ENCODE measurements at regions not wholly inside any gene's neighbourhood (a gene's known extent, or its start where the extent isn't known, plus 50 kb on each side); places are given as distances from the start of the nearest gene placed in this dataset.
"Not testable (repeated sequence)": the region's sequence is repeated elsewhere in the genome, so short reads cannot be mapped to it uniquely, and the experiment has no call there.

- intact Hi-C loops (cut with micrococcal nuclease), result no loop called here
- ATAC-seq, result no peak
Observed at GRCh38 chr3:166593776-166594175, 756.6 kb upstream of the BCHE start.

GRCh38 chr3:166582236-166582635, 745.0 kb upstream of the BCHE start:
- no peak for ATAC-seq
- intact Hi-C loops (cut with micrococcal nuclease), result no loop called here
- DNase-seq, result no peak

More at GRCh38 chr3:166593776-166594175, 756.6 kb upstream of the BCHE start:
- DNase-seq, result no peak

- no peak for ATAC-seq
- no peak for DNase-seq
- intact Hi-C loops (cut with micrococcal nuclease), result no loop called here
Observed at GRCh38 chr3:166580561-166580960, 743.3 kb upstream of the BCHE start.

GRCh38 chr3:166575161-166575560, 737.9 kb upstream of the BCHE start:
- ATAC-seq (no peak), DNase-seq (no peak)
- intact Hi-C loops (cut with micrococcal nuclease), result no loop called here

GRCh38 chr3:166571686-166572085, 734.5 kb upstream of the BCHE start:
- ATAC-seq, result not testable (repeated sequence)

GRCh38 chr3:166570102-166570501, 732.9 kb upstream of the BCHE start:
- ATAC-seq (no peak), DNase-seq (no peak)
- intact Hi-C loops (cut with micrococcal nuclease), result no loop called here

More at GRCh38 chr3:166571686-166572085, 734.5 kb upstream of the BCHE start:
- DNase-seq; intact Hi-C loops (cut with micrococcal nuclease): not testable (repeated sequence)

- DNase-seq, result no peak
- ATAC-seq, result no peak
- intact Hi-C loops (cut with micrococcal nuclease), result no loop called here
Observed at GRCh38 chr3:166569589-166569988, 732.4 kb upstream of the BCHE start.

- ATAC-seq, result no peak
- intact Hi-C loops (cut with micrococcal nuclease), result no loop called here
- no peak for DNase-seq
Observed at GRCh38 chr3:166560253-166560652, 723.0 kb upstream of the BCHE start.

GRCh38 chr3:166556955-166557354, 719.7 kb upstream of the BCHE start:
- DNase-seq (no peak), ATAC-seq (no peak)

GRCh38 chr3:166554023-166554422, 716.8 kb upstream of the BCHE start:
- intact Hi-C loops (cut with micrococcal nuclease), result no loop called here
- ATAC-seq (no peak), DNase-seq (no peak)

More at GRCh38 chr3:166556955-166557354, 719.7 kb upstream of the BCHE start:
- intact Hi-C loops (cut with micrococcal nuclease), result no loop called here

- no peak for ATAC-seq
- intact Hi-C loops (cut with micrococcal nuclease), result no loop called here
- DNase-seq, result no peak
Observed at GRCh38 chr3:166533740-166534139, 696.5 kb upstream of the BCHE start.

GRCh38 chr3:166531730-166532129, 694.5 kb upstream of the BCHE start:
- ATAC-seq, result no peak
- DNase-seq, result no peak
- intact Hi-C loops (cut with micrococcal nuclease), result no loop called here

GRCh38 chr3:166527325-166527724, 690.1 kb upstream of the BCHE start:
- intact Hi-C loops (cut with micrococcal nuclease), result no loop called here
- no peak for DNase-seq
- no peak for ATAC-seq

- ATAC-seq, result no peak
- no peak for DNase-seq
- intact Hi-C loops (cut with micrococcal nuclease), result no loop called here
Observed at GRCh38 chr3:166526881-166527280, 689.7 kb upstream of the BCHE start.

- no peak for ATAC-seq
- intact Hi-C loops (cut with micrococcal nuclease), result no loop called here
Observed at GRCh38 chr3:166522017-166522416, 684.8 kb upstream of the BCHE start.

GRCh38 chr3:166519443-166519842, 682.2 kb upstream of the BCHE start:
- intact Hi-C loops (cut with micrococcal nuclease), result no loop called here
- DNase-seq, result no peak
- no peak for ATAC-seq

More at GRCh38 chr3:166522017-166522416, 684.8 kb upstream of the BCHE start:
- no peak for DNase-seq

GRCh38 chr3:166518040-166518439, 680.8 kb upstream of the BCHE start:
- no peak for ATAC-seq
- intact Hi-C loops (cut with micrococcal nuclease), result no loop called here
- no peak for DNase-seq

- DNase-seq (no peak), ATAC-seq (no peak)
- intact Hi-C loops (cut with micrococcal nuclease), result no loop called here
Observed at GRCh38 chr3:166510382-166510781, 673.2 kb upstream of the BCHE start.

GRCh38 chr3:166500420-166500819, 663.2 kb upstream of the BCHE start:
- ATAC-seq; DNase-seq; intact Hi-C loops (cut with micrococcal nuclease): not testable (repeated sequence)

- intact Hi-C loops (cut with micrococcal nuclease), result no loop called here
- no peak for ATAC-seq
- DNase-seq, result no peak
Observed at GRCh38 chr3:166499636-166500035, 662.4 kb upstream of the BCHE start.

GRCh38 chr3:166498446-166498845, 661.2 kb upstream of the BCHE start:
- intact Hi-C loops (cut with micrococcal nuclease), result no loop called here
- no peak for DNase-seq
- ATAC-seq, result no peak

- intact Hi-C loops (cut with micrococcal nuclease), result no loop called here
- no peak for DNase-seq
- no peak for ATAC-seq
Observed at GRCh38 chr3:166489826-166490225, 652.6 kb upstream of the BCHE start.

All from left ventricle myocardium superior (tissue), 1 donor.